GM12873 (cell line): ENCODE measurements at regions not wholly inside any gene's neighbourhood (a gene's known extent, or its start where the extent isn't known, plus 50 kb on each side); places are given as distances from the start of the nearest gene placed in this dataset.

Experiments
- TF ChIP-seq, protein P1 (sequence below): IDR thresholded peaks from 2 replicates; pipeline ENCODE4 v1.5.1; 2012; ENCODE audit warnings: low read depth, mild to moderate bottlenecking, moderate library complexity, low read length, control low read depth; ENCODE audit not compliant: insufficient read depth; ENCODE audit errors: missing control alignments

DNA sequence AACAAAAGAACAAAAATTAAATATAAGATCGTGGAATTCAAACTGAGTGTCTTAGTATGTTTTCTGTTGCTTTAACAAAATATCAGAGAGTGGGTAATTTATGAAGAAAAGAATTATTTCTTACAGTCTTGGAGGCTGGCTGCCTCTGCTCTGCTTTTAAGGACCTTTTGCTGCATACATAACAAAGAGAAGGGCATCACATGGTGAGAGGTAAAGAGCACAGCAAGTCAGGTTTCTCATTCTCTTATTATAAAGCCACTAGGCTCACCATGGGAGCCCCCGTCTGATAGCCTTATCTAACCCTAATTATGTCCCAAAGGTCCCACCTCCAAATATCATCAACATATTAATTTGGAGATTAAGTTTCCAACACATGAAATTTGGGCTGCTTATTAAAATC lies 231.3 kb downstream of the SLITRK6 start:
- TF ChIP-seq, protein P1, sequence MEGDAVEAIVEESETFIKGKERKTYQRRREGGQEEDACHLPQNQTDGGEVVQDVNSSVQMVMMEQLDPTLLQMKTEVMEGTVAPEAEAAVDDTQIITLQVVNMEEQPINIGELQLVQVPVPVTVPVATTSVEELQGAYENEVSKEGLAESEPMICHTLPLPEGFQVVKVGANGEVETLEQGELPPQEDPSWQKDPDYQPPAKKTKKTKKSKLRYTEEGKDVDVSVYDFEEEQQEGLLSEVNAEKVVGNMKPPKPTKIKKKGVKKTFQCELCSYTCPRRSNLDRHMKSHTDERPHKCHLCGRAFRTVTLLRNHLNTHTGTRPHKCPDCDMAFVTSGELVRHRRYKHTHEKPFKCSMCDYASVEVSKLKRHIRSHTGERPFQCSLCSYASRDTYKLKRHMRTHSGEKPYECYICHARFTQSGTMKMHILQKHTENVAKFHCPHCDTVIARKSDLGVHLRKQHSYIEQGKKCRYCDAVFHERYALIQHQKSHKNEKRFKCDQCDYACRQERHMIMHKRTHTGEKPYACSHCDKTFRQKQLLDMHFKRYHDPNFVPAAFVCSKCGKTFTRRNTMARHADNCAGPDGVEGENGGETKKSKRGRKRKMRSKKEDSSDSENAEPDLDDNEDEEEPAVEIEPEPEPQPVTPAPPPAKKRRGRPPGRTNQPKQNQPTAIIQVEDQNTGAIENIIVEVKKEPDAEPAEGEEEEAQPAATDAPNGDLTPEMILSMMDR, result no peak

DNA sequence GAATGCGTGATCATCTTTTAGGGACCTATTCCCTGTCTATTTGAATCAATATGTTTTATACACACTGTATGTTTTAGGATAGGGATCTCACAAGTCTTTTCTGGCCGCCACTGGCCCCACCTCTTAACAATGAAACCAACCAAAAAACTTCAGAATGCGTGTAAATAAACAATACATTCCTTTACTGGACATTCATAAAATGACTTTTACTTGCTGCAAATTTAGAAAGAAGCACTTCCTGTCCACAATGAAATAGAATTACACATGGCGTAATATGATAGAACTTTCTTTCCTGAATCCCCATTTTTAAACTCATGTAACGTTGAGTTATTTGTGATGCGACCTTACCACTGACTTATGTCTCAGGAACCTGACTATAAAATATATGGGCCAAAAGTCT lies 233.6 kb downstream of the SLITRK6 start:
- TF ChIP-seq, protein P1, result no peak

DNA sequence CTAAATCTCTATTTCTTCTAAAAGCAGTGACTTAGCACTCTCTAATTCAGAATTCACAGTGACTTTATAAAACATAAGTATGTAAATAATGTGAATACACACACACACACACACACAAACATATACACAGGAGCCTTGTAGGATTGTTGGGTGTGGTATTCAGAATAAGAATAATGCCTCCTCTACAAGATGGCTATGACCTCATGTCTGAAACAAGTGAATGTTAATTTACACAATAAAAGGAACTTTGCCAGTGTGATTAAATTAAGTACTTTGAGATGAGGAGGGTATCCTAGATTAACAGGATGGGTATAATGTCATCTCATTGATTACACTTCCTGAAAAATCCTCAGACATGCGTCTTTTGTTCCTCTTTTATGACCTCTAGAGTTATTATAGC lies 234.6 kb downstream of the SLITRK6 start:
- TF ChIP-seq, protein P1, result no peak

DNA sequence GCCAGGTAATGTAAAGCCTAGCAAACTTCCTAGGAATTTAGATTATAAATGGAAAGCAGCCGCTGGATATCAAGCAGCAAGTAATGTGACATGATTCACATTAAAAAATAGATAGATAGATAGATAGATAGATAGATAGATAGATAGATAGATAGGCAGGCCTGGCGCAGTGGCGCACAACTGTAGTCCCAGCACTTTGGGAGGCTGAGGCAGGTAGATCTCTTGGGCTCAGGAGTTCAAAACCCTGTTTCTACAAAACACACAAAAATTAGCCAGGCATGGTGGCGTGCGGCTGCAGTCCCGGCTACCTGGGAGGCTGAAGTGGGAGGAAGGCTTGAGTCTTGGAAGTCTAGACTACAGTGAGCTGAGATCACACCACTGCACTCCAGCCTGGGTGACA lies 236.9 kb downstream of the SLITRK6 start:
- TF ChIP-seq, protein P1, result no peak

DNA sequence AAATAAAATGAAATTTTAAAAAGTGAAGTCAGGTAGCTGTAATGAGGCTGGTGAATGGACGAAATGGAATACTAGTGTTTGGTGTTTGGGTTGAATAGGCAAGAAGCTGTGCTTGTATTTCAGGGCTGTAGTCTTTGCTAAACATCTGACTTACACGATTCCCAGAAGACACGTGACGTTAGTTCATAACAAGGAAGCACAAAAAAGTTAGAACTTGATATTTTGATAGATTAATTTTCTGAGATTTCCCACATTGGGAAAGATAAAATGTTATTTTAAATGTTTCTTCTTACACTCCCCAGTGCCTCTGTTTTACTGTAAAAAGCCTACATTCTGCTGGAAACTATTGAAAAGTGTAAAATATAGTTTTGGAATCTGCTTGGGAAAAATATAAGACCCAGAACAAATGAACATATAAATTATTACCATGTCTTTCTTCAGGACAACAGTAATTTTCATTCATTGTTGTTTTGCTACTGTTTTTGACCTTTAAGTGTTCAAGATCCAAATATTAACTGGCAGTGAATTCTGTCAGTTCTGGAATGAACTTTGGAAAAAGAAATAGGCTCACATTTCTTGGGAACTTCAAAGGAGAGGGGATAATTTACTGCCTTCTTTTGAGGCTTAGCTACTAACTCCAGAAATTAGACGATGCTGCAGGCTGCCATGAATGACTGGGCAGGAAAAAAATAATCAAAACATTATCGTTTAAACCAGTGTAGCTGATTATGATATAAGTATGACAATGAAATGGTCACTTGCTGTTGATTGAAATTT lies 241.3 kb downstream of the SLITRK6 start:
- TF ChIP-seq, protein P1, result no peak

DNA sequence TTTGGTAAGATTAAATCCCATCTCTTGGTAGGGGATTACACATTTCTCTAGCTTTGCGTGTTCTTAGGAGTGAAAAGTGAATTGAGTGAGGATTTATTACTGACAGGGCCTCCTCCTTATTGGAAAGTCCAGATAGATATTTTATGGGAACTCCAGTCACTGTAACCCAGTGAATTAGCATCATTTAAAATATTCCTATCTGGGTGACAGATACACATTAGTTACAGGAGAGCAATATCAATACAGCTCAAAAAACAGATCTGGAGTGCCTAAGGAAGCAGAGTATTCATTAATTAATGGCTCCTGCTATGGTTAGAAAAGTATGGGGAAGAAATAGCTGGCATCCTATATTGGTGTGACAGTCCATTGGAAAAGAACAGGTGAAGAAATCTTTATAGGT lies 248.2 kb downstream of the SLITRK6 start:
- TF ChIP-seq, protein P1, result no peak

DNA sequence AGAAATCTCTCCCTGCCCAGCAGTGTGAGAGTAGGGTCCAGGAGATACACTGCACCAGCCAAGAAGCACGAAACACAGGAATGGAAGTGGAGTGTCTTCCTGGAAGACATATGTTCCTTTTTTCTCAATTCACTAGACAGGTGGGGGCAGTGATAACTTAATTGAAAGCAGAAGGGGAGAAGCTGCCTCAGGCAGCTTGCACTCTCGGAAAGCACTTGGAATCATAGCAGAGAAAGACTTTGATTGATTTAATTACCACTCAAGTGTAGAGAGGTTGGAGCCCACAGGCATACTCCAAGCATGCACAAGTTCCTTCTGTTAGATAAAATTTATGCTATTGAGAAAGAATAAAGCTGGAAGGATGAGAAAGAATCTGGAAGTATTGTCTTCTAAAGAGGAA lies 249.4 kb downstream of the SLITRK6 start:
- TF ChIP-seq, protein P1, result no peak
